GM21786 (cell line): ENCODE measurements at regions not wholly inside any gene's neighbourhood (a gene's known extent, or its start where the extent isn't known, plus 50 kb on each side); places are given as distances from the start of the nearest gene placed in this dataset.
"Not testable (repeated sequence)": the region's sequence is repeated elsewhere in the genome, so short reads cannot be mapped to it uniquely, and the experiment has no call there.

ENCODE experiments used
- ATAC-seq: cut with Tn5 transposase; IDR thresholded peaks from one replicate; pipeline ENCODE4 v1.9.1; 2021; ENCODE audit not compliant: unreplicated experiment

GRCh38 chr20:12925863-12926793 is 82.6 kb upstream of the SPTLC3 start:
- ATAC-seq, result no peak

- no peak for ATAC-seq
Observed at GRCh38 chr20:12927489-12927888, 81.3 kb upstream of the SPTLC3 start.

GRCh38 chr20:12928358-12928754 is 80.4 kb upstream of the SPTLC3 start:
- no peak for ATAC-seq

GRCh38 chr20:12928755-12929401 is 79.9 kb upstream of the SPTLC3 start:
- no peak for ATAC-seq

GRCh38 chr20:12936020-12936419 is 72.8 kb upstream of the SPTLC3 start:
- no peak for ATAC-seq

GRCh38 chr20:12936524-12936923 is 72.2 kb upstream of the SPTLC3 start:
- ATAC-seq, result no peak

- ATAC-seq, result no peak
Observed at GRCh38 chr20:12941025-12941424, 67.7 kb upstream of the SPTLC3 start.

GRCh38 chr20:12942123-12942522 is 66.6 kb upstream of the SPTLC3 start:
- ATAC-seq, result no peak

- ATAC-seq, result no peak
Observed at GRCh38 chr20:12946789-12947188, 62.0 kb upstream of the SPTLC3 start.

- no peak for ATAC-seq
Observed at GRCh38 chr20:12947691-12948090, 61.1 kb upstream of the SPTLC3 start.

GRCh38 chr20:12949429-12949980 is 59.3 kb upstream of the SPTLC3 start:
- no peak for ATAC-seq

GRCh38 chr20:12954254-12954653 is 54.5 kb upstream of the SPTLC3 start:
- not testable (repeated sequence) for ATAC-seq

GRCh38 chr20:12955611-12956010 is 53.2 kb upstream of the SPTLC3 start:
- no peak for ATAC-seq

GRCh38 chr20:12956303-12956702 is 52.5 kb upstream of the SPTLC3 start:
- ATAC-seq, result no peak

- ATAC-seq, result no peak
Observed at GRCh38 chr20:12957968-12958367, 50.8 kb upstream of the SPTLC3 start.
